ENCODE measurements at regions not wholly inside any gene's neighbourhood (a gene's known extent, or its start where the extent isn't known, plus 50 kb on each side); places are given as distances from the start of the nearest gene placed in this dataset.

DNA sequence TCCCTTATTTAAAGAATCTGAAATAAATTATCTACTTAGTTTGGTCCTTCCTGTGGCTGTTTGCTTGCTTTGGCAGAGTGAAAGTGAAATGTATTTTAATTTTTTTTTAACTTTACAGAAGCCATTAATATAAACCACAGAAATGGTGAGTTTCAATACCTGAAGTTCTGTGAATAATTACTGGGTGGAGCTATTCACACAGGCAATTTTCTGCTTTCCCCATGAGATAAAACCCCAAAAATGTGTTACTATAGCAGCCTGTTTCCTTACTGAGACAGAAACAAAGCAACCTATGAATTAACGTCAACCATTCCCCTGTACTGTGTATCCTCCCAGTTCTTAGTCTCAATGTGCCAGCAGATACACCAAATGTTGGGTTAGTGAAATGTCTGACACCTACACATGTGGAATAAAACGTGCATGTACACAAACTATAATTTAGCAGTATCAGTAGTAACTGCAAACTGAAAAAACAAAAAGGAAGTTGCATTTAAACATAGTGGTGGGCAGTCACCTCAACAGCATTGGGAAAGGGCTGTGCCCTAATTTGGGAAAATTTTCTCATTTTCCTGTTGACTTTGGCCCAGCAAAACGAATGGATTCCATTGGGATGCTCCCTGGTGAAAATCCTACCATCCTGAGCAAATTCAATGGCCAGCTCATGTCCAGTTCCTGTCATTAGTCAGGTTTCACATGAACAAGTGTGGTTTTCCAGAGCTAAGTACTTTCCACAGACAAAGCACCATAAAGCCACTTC is 73.1 kb upstream of the RMDN2 start:
- CTCF ChIA-PET: no interaction called here
- Histone ChIP-seq H3K36me3 (ENCODE audit: control insufficient read depth, insufficient read depth, low read length) (no peaks in the 10 kb centered on the region), H3K27me3 (ENCODE audit: control insufficient read depth, insufficient read depth, low read length) (peaks cover 4% of the 10 kb centered on the region; the same call in 1 of the 2 replicates), H3K4me1 (ENCODE audit: control insufficient read depth, insufficient read depth, low read length) (no peaks in the 10 kb centered on the region), H3K9me3 (ENCODE audit: control insufficient read depth, insufficient read depth, low read depth, low read length) (no peaks in the 10 kb centered on the region), H3K4me3 (ENCODE audit: low read depth in 2 of 2, low read length in 2 of 2) (no peak overlapping the region), H3K27ac (ENCODE audit: low read length) (no peak overlapping the region)
- intact Hi-C loops (cut with micrococcal nuclease; ENCODE audit: unreplicated experiment) (no loop called here), in situ Hi-C loops (cut with HindIII; ENCODE audit: low pct_unique_long_range_greater_than_20kb, low sequenced_read_pairs) (no loop called here)
- DNase-seq (ENCODE audit: low read depth, low spot score): no peak
- no TSS peak for BruUV-seq (replicated peaks)
- ATAC-seq: no peak
- TF ChIP-seq, protein P1, sequence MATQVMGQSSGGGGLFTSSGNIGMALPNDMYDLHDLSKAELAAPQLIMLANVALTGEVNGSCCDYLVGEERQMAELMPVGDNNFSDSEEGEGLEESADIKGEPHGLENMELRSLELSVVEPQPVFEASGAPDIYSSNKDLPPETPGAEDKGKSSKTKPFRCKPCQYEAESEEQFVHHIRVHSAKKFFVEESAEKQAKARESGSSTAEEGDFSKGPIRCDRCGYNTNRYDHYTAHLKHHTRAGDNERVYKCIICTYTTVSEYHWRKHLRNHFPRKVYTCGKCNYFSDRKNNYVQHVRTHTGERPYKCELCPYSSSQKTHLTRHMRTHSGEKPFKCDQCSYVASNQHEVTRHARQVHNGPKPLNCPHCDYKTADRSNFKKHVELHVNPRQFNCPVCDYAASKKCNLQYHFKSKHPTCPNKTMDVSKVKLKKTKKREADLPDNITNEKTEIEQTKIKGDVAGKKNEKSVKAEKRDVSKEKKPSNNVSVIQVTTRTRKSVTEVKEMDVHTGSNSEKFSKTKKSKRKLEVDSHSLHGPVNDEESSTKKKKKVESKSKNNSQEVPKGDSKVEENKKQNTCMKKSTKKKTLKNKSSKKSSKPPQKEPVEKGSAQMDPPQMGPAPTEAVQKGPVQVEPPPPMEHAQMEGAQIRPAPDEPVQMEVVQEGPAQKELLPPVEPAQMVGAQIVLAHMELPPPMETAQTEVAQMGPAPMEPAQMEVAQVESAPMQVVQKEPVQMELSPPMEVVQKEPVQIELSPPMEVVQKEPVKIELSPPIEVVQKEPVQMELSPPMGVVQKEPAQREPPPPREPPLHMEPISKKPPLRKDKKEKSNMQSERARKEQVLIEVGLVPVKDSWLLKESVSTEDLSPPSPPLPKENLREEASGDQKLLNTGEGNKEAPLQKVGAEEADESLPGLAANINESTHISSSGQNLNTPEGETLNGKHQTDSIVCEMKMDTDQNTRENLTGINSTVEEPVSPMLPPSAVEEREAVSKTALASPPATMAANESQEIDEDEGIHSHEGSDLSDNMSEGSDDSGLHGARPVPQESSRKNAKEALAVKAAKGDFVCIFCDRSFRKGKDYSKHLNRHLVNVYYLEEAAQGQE (IDR thresholded peaks at IDR 0.05; ENCODE audit: insufficient read depth in 1 of 2, low read depth in 2 of 2, low read length in 1 of 2): no peak
- TF ChIP-seq POLR2AphosphoS5 (IDR thresholded peaks at IDR 0.05; ENCODE audit: low read depth, low read length) (no peak), SIN3A (IDR thresholded peaks at IDR 0.05; ENCODE audit: borderline replicate concordance, insufficient read depth, low read depth, low read length) (no peak)
- TF ChIP-seq, protein P2, sequence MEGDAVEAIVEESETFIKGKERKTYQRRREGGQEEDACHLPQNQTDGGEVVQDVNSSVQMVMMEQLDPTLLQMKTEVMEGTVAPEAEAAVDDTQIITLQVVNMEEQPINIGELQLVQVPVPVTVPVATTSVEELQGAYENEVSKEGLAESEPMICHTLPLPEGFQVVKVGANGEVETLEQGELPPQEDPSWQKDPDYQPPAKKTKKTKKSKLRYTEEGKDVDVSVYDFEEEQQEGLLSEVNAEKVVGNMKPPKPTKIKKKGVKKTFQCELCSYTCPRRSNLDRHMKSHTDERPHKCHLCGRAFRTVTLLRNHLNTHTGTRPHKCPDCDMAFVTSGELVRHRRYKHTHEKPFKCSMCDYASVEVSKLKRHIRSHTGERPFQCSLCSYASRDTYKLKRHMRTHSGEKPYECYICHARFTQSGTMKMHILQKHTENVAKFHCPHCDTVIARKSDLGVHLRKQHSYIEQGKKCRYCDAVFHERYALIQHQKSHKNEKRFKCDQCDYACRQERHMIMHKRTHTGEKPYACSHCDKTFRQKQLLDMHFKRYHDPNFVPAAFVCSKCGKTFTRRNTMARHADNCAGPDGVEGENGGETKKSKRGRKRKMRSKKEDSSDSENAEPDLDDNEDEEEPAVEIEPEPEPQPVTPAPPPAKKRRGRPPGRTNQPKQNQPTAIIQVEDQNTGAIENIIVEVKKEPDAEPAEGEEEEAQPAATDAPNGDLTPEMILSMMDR (IDR thresholded peaks at IDR 0.05): no peak
- POLR2A ChIA-PET: no interaction called here

DNA sequence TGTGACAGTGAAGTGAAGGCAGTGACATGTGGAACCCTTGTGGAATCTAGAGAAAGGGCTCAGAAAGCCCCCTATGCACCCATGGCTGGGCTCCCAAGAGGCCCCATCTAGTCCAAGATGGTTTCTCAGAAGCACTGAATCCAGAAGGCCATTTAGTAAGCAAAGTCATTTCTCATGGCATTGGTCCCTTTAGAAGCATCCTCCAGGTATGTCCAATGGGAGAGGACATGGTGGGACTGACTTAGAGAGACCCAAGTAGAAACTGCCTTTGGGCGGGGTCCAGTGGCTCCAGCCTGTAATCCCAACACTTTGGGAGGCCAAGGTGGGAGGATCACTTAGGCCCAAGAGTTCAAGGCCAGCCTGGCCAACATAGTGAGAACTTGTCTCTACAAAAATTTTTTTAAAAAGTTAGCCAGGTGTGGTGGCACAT is 72.5 kb upstream of the RMDN2 start:
- TF ChIP-seq POLR2AphosphoS5 (IDR thresholded peaks at IDR 0.05; ENCODE audit: low read depth, low read length) (no peak), TCF7L2 (IDR thresholded peaks at IDR 0.05; ENCODE audit: low read depth, low read length) (no peak), SIN3A (IDR thresholded peaks at IDR 0.05; ENCODE audit: borderline replicate concordance, insufficient read depth, low read depth, low read length) (no peak)
- TF ChIP-seq, protein P2 (IDR thresholded peaks at IDR 0.05): no peak
- TF ChIP-seq, protein P1 (IDR thresholded peaks at IDR 0.05; ENCODE audit: insufficient read depth in 1 of 2, low read depth in 2 of 2, low read length in 1 of 2): no peak

More for the DNA sequence above, 72.5 kb upstream of the RMDN2 start:
- no peaks in the 10 kb centered on the region for H3K9me3 ChIP-seq (ENCODE audit: control insufficient read depth, insufficient read depth, low read depth, low read length)
- H3K36me3 ChIP-seq (ENCODE audit: control insufficient read depth, insufficient read depth, low read length): no peaks in the 10 kb centered on the region
- CTCF ChIA-PET: interaction anchor here (0.6 kb wide), 1 partner anchor 29 kb away, joined by 7 read pairs; no protein-coding TSS in a partner anchor
- no peak overlapping the region for H3K27ac ChIP-seq (ENCODE audit: low read length)
- 0 out of 2 replicates have a peak, but pooled peaks cover 2% of the 10 kb centered on the region for H3K27me3 ChIP-seq (ENCODE audit: control insufficient read depth, insufficient read depth, low read length)
- in situ Hi-C loops (cut with HindIII; ENCODE audit: low pct_unique_long_range_greater_than_20kb, low sequenced_read_pairs) (no loop called here), intact Hi-C loops (cut with micrococcal nuclease; ENCODE audit: unreplicated experiment) (no loop called here)
- DNase-seq (ENCODE audit: low read depth, low spot score) (no peak), ATAC-seq (no peak)
- no peak overlapping the region for H3K4me3 ChIP-seq (ENCODE audit: low read depth in 2 of 2, low read length in 2 of 2)
- BruUV-seq (replicated peaks): no TSS peak
- POLR2A ChIA-PET: no interaction called here
- no peaks in the 10 kb centered on the region for H3K4me1 ChIP-seq (ENCODE audit: control insufficient read depth, insufficient read depth, low read length)
